H9 (cell line): ENCODE measurements at regions not wholly inside any gene's neighbourhood (a gene's known extent, or its start where the extent isn't known, plus 50 kb on each side); places are given as distances from the start of the nearest gene placed in this dataset.

Source experiments
- DNase-seq: peaks from one replicate; pipeline ENCODE4 v3.0.0-alpha.2; 2017
- H2AFZ ChIP-seq: one replicate; pipeline ENCODE4 v1.6.1; 2013; ENCODE audit warnings: mild to moderate bottlenecking, low read length, control low read depth, moderate library complexity
- H2AK5ac ChIP-seq: 2 replicates; pipeline ENCODE4 v1.6.1; 2013; ENCODE audit warnings: low read length, control low read depth, mixed read lengths; ENCODE audit not compliant: insufficient read length
- H2BK120ac ChIP-seq: one replicate; pipeline ENCODE4 v1.6.1; 2013; ENCODE audit warnings: low read depth, mild to moderate bottlenecking, low read length, control low read depth, inconsistent platforms; ENCODE audit not compliant: poor library complexity, severe bottlenecking
- H2BK12ac ChIP-seq: 2 replicates; pipeline ENCODE4 v1.6.1; 2013; ENCODE audit warnings: low read length, control low read depth, mixed read lengths, low read depth; ENCODE audit not compliant: insufficient read length
- H2BK15ac ChIP-seq: 2 replicates; pipeline ENCODE4 v1.6.1; 2013; ENCODE audit warnings: low read depth, low read length, control low read depth
- H2BK20ac ChIP-seq: one replicate; pipeline ENCODE4 v1.6.1; 2013; ENCODE audit warnings: low read depth, mild to moderate bottlenecking, low read length, control low read depth, inconsistent platforms; ENCODE audit not compliant: poor library complexity, severe bottlenecking
- H2BK5ac ChIP-seq: 2 replicates; pipeline ENCODE4 v1.6.1; 2013; ENCODE audit warnings: low read length, control low read depth, mixed read lengths; ENCODE audit not compliant: insufficient read length
- H3K14ac ChIP-seq: 2 replicates; pipeline ENCODE4 v1.6.1; 2013; ENCODE audit warnings: low read length, control low read depth; ENCODE audit not compliant: insufficient read depth
- H3K18ac ChIP-seq: 2 replicates; pipeline ENCODE4 v1.6.1; 2013; ENCODE audit warnings: low read depth, mild to moderate bottlenecking, mixed read lengths, low read length, control low read depth; ENCODE audit not compliant: insufficient read length
- H3K23ac ChIP-seq: 2 replicates; pipeline ENCODE4 v1.6.1; 2013; ENCODE audit warnings: low read length, control low read depth, mixed read lengths, low read depth; ENCODE audit not compliant: insufficient read length
- H3K23me2 ChIP-seq: 2 replicates; pipeline ENCODE4 v1.6.1; 2013; ENCODE audit warnings: low read depth, mild to moderate bottlenecking, mixed read lengths, low read length, control low read depth; ENCODE audit not compliant: insufficient read length, poor library complexity, severe bottlenecking
- H3K27ac ChIP-seq: 2 replicates; pipeline ENCODE4 v1.5.1; 2013; ENCODE audit warnings: low read length, control low read depth, mixed read lengths, low read depth; ENCODE audit not compliant: insufficient read length
- H3K27me3 ChIP-seq: 2 replicates; pipeline ENCODE4 v1.6.1; 2013; ENCODE audit warnings: low read length, control low read depth, inconsistent platforms; ENCODE audit not compliant: insufficient read depth
- H3K4ac ChIP-seq: 2 replicates; pipeline ENCODE4 v1.6.1; 2013; ENCODE audit warnings: low read depth, mild to moderate bottlenecking, control low read depth, inconsistent platforms, low read length, moderate library complexity
- H3K4me1 ChIP-seq: 2 replicates; pipeline ENCODE4 v1.6.1; 2013; ENCODE audit warnings: low read length, control low read depth, inconsistent platforms; ENCODE audit not compliant: insufficient read depth
- H3K4me2 ChIP-seq: 2 replicates; pipeline ENCODE4 v1.6.1; 2013; ENCODE audit warnings: low read length, control low read depth, mixed read lengths; ENCODE audit not compliant: insufficient read length, insufficient read depth
- H3K56ac ChIP-seq: 2 replicates; pipeline ENCODE4 v1.6.1; 2013; ENCODE audit warnings: low read depth, mild to moderate bottlenecking, mixed read lengths, low read length, control low read depth; ENCODE audit not compliant: insufficient read length
- H3K79me1 ChIP-seq: 2 replicates; pipeline ENCODE4 v1.6.1; 2013; ENCODE audit warnings: low read depth, mild to moderate bottlenecking, moderate library complexity, low read length, control low read depth, inconsistent platforms; ENCODE audit not compliant: insufficient read depth, poor library complexity, severe bottlenecking
- H3K79me2 ChIP-seq: 2 replicates; pipeline ENCODE4 v1.6.1; 2013; ENCODE audit warnings: low read length, control low read depth, inconsistent platforms; ENCODE audit not compliant: insufficient read depth
- H3K9ac ChIP-seq: 2 replicates; pipeline ENCODE4 v1.6.1; 2013; ENCODE audit warnings: low read length, control low read depth, mixed read lengths; ENCODE audit not compliant: insufficient read length; ENCODE audit errors: extremely low read depth
- H3K9me3 ChIP-seq: one replicate; pipeline ENCODE4 v1.6.1; 2013; ENCODE audit warnings: low read depth, low read length, inconsistent platforms; ENCODE audit not compliant: control insufficient read depth
- H3T11ph ChIP-seq: one replicate; pipeline ENCODE4 v1.6.1; 2013; ENCODE audit warnings: mild to moderate bottlenecking, low read length, control low read depth, inconsistent platforms
- H4K20me1 ChIP-seq: one replicate; pipeline ENCODE4 v1.6.1; 2013; ENCODE audit not compliant: control insufficient read depth, insufficient read length, insufficient read depth
- H4K5ac ChIP-seq: 2 replicates; pipeline ENCODE4 v1.6.1; 2013; ENCODE audit warnings: low read depth, mild to moderate bottlenecking, mixed read lengths, low read length, control low read depth; ENCODE audit not compliant: insufficient read length
- H4K8ac ChIP-seq: replicated peaks from 2 replicates; pipeline ENCODE4 v1.6.1; 2013; ENCODE audit warnings: low read length, control low read depth, mixed read lengths, low read depth; ENCODE audit not compliant: insufficient read length
- H4K91ac ChIP-seq: 2 replicates; pipeline ENCODE4 v1.6.1; 2013; ENCODE audit warnings: low read depth, mild to moderate bottlenecking, moderate library complexity, mixed read lengths, low read length, control low read depth; ENCODE audit not compliant: insufficient read length
- H3K27ac Mint-ChIP-seq, 3 experiments: 2 replicates in 2 of 3; 3 replicates in 1 of 3; pipeline ENCODE4 v1.8.0; 2020 to 2021; ENCODE audit warnings: mixed read lengths in 3 of 3, mild to moderate bottlenecking in 1 of 3, moderate library complexity in 1 of 3
- H3K27me3 Mint-ChIP-seq: 2 replicates; pipeline ENCODE4 v1.8.0; 2021; ENCODE audit warnings: low read depth, mild to moderate bottlenecking, moderate library complexity, mixed read lengths
- H3K36me3 Mint-ChIP-seq, 3 experiments: 2 replicates in 2 of 3; 3 replicates in 1 of 3; pipeline ENCODE4 v1.8.0; 2020 to 2021; ENCODE audit warnings: low read depth in 3 of 3, mixed read lengths in 3 of 3; ENCODE audit not compliant: insufficient read depth in 1 of 3
- H3K4me1 Mint-ChIP-seq, 2 experiments: 2 replicates each; pipeline ENCODE4 v1.8.0; 2020; ENCODE audit warnings: mixed read lengths in 2 of 2
- H3K4me3 Mint-ChIP-seq, 2 experiments: 2 replicates in 1 of 2; 3 replicates in 1 of 2; pipeline ENCODE4 v1.8.0; 2020 to 2021; ENCODE audit warnings: mild to moderate bottlenecking in 2 of 2, mixed read lengths in 2 of 2, moderate library complexity in 1 of 2
- H3K9me3 Mint-ChIP-seq, 2 experiments: 2 replicates in 1 of 2; 3 replicates in 1 of 2; pipeline ENCODE4 v1.8.0; 2020; ENCODE audit warnings: mild to moderate bottlenecking in 2 of 2, mixed read lengths in 2 of 2, moderate library complexity in 1 of 2
- CTCF ChIP-seq: fragments of 200-600 bp; sonication (generic); conservative IDR thresholded peaks from 3 replicates; pipeline ENCODE4 v1.8.0; 2021; ENCODE audit warnings: antibody characterized with exemption, mild to moderate bottlenecking
- WGBS: extraction: QIAGEN DNeasy Blood & Tissue Kit; methylation state at CpG from one replicate; pipeline ENCODE4 v1.1.7; 2013; ENCODE audit warnings: missing lambda C conversion rate, low lambda C conversion rate, mixed read lengths; ENCODE audit not compliant: insufficient read length; ENCODE audit errors: extremely low coverage; 5-methylcytosine and 5-hydroxymethylcytosine counted together

- Histone ChIP-seq H2BK120ac (no peak overlapping the region), H3K27me3 (no peaks in the 10 kb centered on the region), H3K4me2 (no peak overlapping the region), H3K14ac (no peak overlapping the region), H3K23ac (no peak overlapping the region), H3K4me1 (no peaks in the 10 kb centered on the region), H3K4ac (no peak overlapping the region), H3K9me3 (no peaks in the 10 kb centered on the region), H4K8ac (no peak overlapping the region), H4K20me1 (no peaks in the 10 kb centered on the region), H3K27ac (no peak overlapping the region), H3K79me2 (no peaks in the 10 kb centered on the region), H4K5ac (no peak overlapping the region), H2BK5ac (no peak overlapping the region), H4K91ac (no peak overlapping the region), H2BK12ac (no peak overlapping the region), H2AFZ (no peak overlapping the region), H3T11ph (no peak overlapping the region), H3K79me1 (no peaks in the 10 kb centered on the region), H2BK15ac (no peak overlapping the region), H3K9ac (no peak overlapping the region), H2BK20ac (no peak overlapping the region), H3K18ac (no peak overlapping the region), H3K23me2 (no peaks in the 10 kb centered on the region), H3K56ac (no peak overlapping the region), H2AK5ac (no peak overlapping the region)
- H3K27ac Mint-ChIP-seq, result no peak overlapping the region
- H3K36me3 Mint-ChIP-seq, result no peaks in the 10 kb centered on the region
- DNase-seq, result no peak
- H3K4me1 Mint-ChIP-seq, result no peaks in the 10 kb centered on the region
- no peaks in the 10 kb centered on the region; a peak in 1 of 5 replicates for H3K9me3 Mint-ChIP-seq
- H3K4me3 Mint-ChIP-seq, result no peak overlapping the region
- TF ChIP-seq CTCF, result no peak
- H3K27me3 Mint-ChIP-seq, result peaks cover 18% of the 10 kb centered on the region
- no CpG with 5 or more reads among the region's 6 CpGs for WGBS
These were observed 63.3 kb upstream of the AGAP1 start for GRCh38 chr2:235430366-235431083.
